MM.1S (cell line): ENCODE measurements at regions not wholly inside any gene's neighbourhood (a gene's known extent, or its start where the extent isn't known, plus 50 kb on each side); places are given as distances from the start of the nearest gene placed in this dataset.

Experiments used
- DNase-seq: peaks from one replicate; pipeline ENCODE4 v3.0.0-alpha.2; 2015
- H2AFZ ChIP-seq: fragments of 300-600 bp; sonication (generic); 2 replicates; pipeline ENCODE4 v1.6.0; 2016; ENCODE audit warnings: antibody characterized with exemption, low read length
- H3F3A ChIP-seq: fragments of 300-600 bp; sonication (generic); 2 replicates; pipeline ENCODE4 v1.6.1; 2016; ENCODE audit warnings: mild to moderate bottlenecking, antibody characterized with exemption, low read length, moderate library complexity, mixed read lengths; ENCODE audit not compliant: insufficient read depth
- H3K27ac ChIP-seq: fragments of 300-600 bp; sonication (generic); 2 replicates; pipeline ENCODE4 v1.5.1; 2016; ENCODE audit warnings: mild to moderate bottlenecking, low read length
- H3K27me3 ChIP-seq: fragments of 300-600 bp; sonication (generic); replicated peaks from 2 replicates; pipeline ENCODE4 v1.6.0; 2016; ENCODE audit warnings: low read length; ENCODE audit not compliant: insufficient read depth
- H3K36me3 ChIP-seq: fragments of 300-600 bp; sonication (generic); replicated peaks from 2 replicates; pipeline ENCODE4 v1.6.1; 2016; ENCODE audit warnings: mild to moderate bottlenecking, low read length, mixed read lengths; ENCODE audit not compliant: insufficient read depth
- H3K4me1 ChIP-seq: fragments of 300-600 bp; sonication (generic); 2 replicates; pipeline ENCODE4 v1.6.1; 2016; ENCODE audit warnings: low read length, mixed read lengths
- H3K4me2 ChIP-seq: fragments of 300-600 bp; sonication (generic); 2 replicates; pipeline ENCODE4 v1.6.0; 2016; ENCODE audit warnings: low read depth, low read length
- H3K4me3 ChIP-seq: fragments of 300-600 bp; sonication (generic); 2 replicates; pipeline ENCODE4 v1.5.1; 2016; ENCODE audit warnings: low read length, mixed read lengths
- H3K79me2 ChIP-seq: fragments of 300-600 bp; sonication (generic); 2 replicates; pipeline ENCODE4 v1.6.1; 2016; ENCODE audit warnings: mixed run types, low read length, mixed read lengths
- H3K9ac ChIP-seq: fragments of 300-600 bp; sonication (generic); 2 replicates; pipeline ENCODE4 v1.6.1; 2016; ENCODE audit warnings: low read length, mixed read lengths
- H3K9me2 ChIP-seq: fragments of 300-600 bp; sonication (generic); replicated peaks from 2 replicates; pipeline ENCODE4 v1.6.1; 2016; ENCODE audit warnings: mild to moderate bottlenecking, low read length, mixed read lengths; ENCODE audit not compliant: insufficient read depth
- H3K9me3 ChIP-seq: fragments of 300-600 bp; sonication (generic); replicated peaks from 2 replicates; pipeline ENCODE4 v1.6.1; 2016; ENCODE audit warnings: mild to moderate bottlenecking, low read length, mixed read lengths; ENCODE audit not compliant: insufficient read depth
- H4K20me1 ChIP-seq: fragments of 300-600 bp; sonication (generic); 2 replicates; pipeline ENCODE4 v1.6.1; 2016; ENCODE audit warnings: mild to moderate bottlenecking, low read length, moderate library complexity, mixed read lengths; ENCODE audit not compliant: insufficient read depth
- EZH2 ChIP-seq: fragments of 300-600 bp; sonication (generic); optimal IDR thresholded peaks from 2 replicates; pipeline ENCODE3; 2017; ENCODE audit warnings: low read depth, mild to moderate bottlenecking, antibody characterized with exemption, low read length, mixed read lengths
- EZH2phosphoT487 ChIP-seq: fragments of 300-600 bp; sonication (generic); IDR thresholded peaks from 2 replicates; pipeline ENCODE4 v1.6.1; 2018; ENCODE audit warnings: antibody characterized with exemption, low read length
- TF ChIP-seq, protein P1 (sequence below): fragments of 300-600 bp; sonication (generic); IDR thresholded peaks from 2 replicates; pipeline ENCODE4 v1.5.1; 2016; ENCODE audit warnings: antibody characterized with exemption, low read length, mixed read lengths

DNA sequence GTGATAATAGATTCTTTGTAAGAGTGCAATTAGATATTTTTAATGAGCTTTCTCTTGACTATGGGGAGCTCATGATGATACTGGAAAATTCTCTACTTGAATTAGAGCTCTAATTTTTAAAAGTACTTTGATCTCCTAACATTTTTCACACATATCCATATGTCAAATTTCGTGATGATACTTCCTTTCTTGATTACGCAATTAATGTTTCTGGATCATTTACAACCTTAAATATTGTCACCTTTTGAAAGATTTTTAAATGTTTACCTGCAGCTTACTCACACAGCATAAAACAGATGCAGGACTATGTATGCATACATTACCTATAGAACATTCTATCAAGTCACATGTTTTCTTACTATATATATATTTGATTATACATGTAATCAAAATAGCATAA is 598.5 kb upstream of the DSEL start:
- Histone ChIP-seq H3K27me3 (no peaks in the 10 kb centered on the region), H3K36me3 (no peaks in the 10 kb centered on the region), H3F3A (no peaks in the 10 kb centered on the region), H3K9me2 (no peaks in the 10 kb centered on the region), H3K4me3 (no peak overlapping the region), H4K20me1 (no peaks in the 10 kb centered on the region), H3K27ac (no peak overlapping the region), H3K4me1 (no peaks in the 10 kb centered on the region), H3K79me2 (no peaks in the 10 kb centered on the region), H3K9me3 (no peaks in the 10 kb centered on the region), H3K9ac (no peak overlapping the region), H3K4me2 (no peak overlapping the region), H2AFZ (no peak overlapping the region)
- TF ChIP-seq, protein P1, sequence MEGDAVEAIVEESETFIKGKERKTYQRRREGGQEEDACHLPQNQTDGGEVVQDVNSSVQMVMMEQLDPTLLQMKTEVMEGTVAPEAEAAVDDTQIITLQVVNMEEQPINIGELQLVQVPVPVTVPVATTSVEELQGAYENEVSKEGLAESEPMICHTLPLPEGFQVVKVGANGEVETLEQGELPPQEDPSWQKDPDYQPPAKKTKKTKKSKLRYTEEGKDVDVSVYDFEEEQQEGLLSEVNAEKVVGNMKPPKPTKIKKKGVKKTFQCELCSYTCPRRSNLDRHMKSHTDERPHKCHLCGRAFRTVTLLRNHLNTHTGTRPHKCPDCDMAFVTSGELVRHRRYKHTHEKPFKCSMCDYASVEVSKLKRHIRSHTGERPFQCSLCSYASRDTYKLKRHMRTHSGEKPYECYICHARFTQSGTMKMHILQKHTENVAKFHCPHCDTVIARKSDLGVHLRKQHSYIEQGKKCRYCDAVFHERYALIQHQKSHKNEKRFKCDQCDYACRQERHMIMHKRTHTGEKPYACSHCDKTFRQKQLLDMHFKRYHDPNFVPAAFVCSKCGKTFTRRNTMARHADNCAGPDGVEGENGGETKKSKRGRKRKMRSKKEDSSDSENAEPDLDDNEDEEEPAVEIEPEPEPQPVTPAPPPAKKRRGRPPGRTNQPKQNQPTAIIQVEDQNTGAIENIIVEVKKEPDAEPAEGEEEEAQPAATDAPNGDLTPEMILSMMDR: no peak
- no peak for TF ChIP-seq EZH2phosphoT487
- TF ChIP-seq EZH2: no peak
- no peak for DNase-seq

DNA sequence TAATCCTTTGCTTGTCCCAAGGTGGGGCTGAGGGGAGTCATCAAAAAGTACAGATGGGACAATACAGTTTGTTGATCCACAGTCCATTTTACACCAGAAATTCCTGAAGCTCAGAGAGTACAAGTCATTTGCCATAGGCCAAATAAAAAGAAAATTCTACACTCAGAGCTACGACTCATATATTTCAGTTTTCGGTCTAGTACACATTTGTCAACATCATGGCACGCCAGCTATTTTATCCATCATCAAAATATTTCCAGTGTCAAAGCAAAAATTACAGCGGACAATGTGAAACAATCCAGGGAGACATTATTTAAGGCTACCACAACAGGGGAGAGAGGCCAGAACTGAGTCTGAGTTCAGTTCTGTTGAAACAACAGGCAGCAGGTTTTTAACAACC is 587.5 kb upstream of the DSEL start:
- no peaks in the 10 kb centered on the region for H3K27me3 ChIP-seq
- DNase-seq: no peak
- no peaks in the 10 kb centered on the region for H3K79me2 ChIP-seq
- H3K9me3 ChIP-seq: no peaks in the 10 kb centered on the region
- no peaks in the 10 kb centered on the region for H4K20me1 ChIP-seq
- no peaks in the 10 kb centered on the region for H3K36me3 ChIP-seq
- no peaks in the 10 kb centered on the region for H3F3A ChIP-seq
- no peak for TF ChIP-seq EZH2phosphoT487
- TF ChIP-seq EZH2: no peak
- TF ChIP-seq, protein P1: no peak
- H2AFZ ChIP-seq: no peak overlapping the region
- no peak overlapping the region for H3K4me2 ChIP-seq
- no peak overlapping the region for H3K27ac ChIP-seq
- H3K4me1 ChIP-seq: no peaks in the 10 kb centered on the region
- H3K9ac ChIP-seq: no peak overlapping the region
- no peak overlapping the region for H3K4me3 ChIP-seq
- no peaks in the 10 kb centered on the region for H3K9me2 ChIP-seq

DNA sequence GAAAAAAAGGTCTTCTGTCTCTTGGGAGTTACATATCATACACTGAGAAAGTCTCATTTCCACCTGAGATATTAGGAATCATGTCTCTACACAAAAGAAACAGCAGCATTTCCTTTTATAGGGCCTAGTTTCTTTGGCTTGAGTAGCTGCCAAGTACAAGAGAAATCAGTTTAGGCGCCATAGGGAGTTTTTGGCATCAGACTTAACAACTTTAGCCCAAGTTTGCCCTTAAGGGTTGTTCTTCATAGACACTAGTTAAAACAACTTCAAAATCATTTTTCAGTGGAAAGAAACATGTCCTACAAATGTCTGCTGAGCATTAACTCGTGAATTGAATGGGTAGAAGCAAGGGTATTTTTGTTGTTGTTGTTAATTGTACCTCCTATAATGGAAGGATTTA is 587.0 kb upstream of the DSEL start:
- no peak overlapping the region for H3K4me3 ChIP-seq
- H3K9ac ChIP-seq: no peak overlapping the region
- H3K36me3 ChIP-seq: no peaks in the 10 kb centered on the region
- H3K9me2 ChIP-seq: no peaks in the 10 kb centered on the region
- H3K4me2 ChIP-seq: no peak overlapping the region
- H3K79me2 ChIP-seq: no peaks in the 10 kb centered on the region
- H3K9me3 ChIP-seq: no peaks in the 10 kb centered on the region
- H2AFZ ChIP-seq: no peak overlapping the region
- no peak for DNase-seq
- H4K20me1 ChIP-seq: no peaks in the 10 kb centered on the region
- no peaks in the 10 kb centered on the region for H3K4me1 ChIP-seq
- TF ChIP-seq, protein P1: no peak
- TF ChIP-seq EZH2 (no peak), EZH2phosphoT487 (no peak)
- H3K27ac ChIP-seq: no peak overlapping the region
- H3K27me3 ChIP-seq: no peaks in the 10 kb centered on the region
- no peaks in the 10 kb centered on the region for H3F3A ChIP-seq
